KMS-11 (cell line): ENCODE measurements at regions not wholly inside any gene's neighbourhood (a gene's known extent, or its start where the extent isn't known, plus 50 kb on each side); places are given as distances from the start of the nearest gene placed in this dataset.
"Not testable (repeated sequence)": the region's sequence is repeated elsewhere in the genome, so short reads cannot be mapped to it uniquely, and the experiment has no call there.

ENCODE experiments used
- H2AFZ ChIP-seq: fragments of 200-600 bp; sonication (generic); 2 replicates; pipeline ENCODE4 v1.6.1; 2016; ENCODE audit warnings: antibody characterized with exemption, mixed run types, low read depth
- H3K27ac ChIP-seq: fragments of 200-600 bp; sonication (generic); 2 replicates; pipeline ENCODE4 v1.6.1; 2016; ENCODE audit warnings: mild to moderate bottlenecking, mixed run types
- H3K27me3 ChIP-seq: fragments of 200-600 bp; sonication (generic); 2 replicates; pipeline ENCODE4 v1.6.1; 2017; ENCODE audit warnings: mild to moderate bottlenecking, low read depth, mixed run types, moderate library complexity; ENCODE audit not compliant: insufficient read depth
- H3K36me3 ChIP-seq: fragments of 200-600 bp; sonication (generic); 2 replicates; pipeline ENCODE4 v1.6.1; 2017; ENCODE audit warnings: mild to moderate bottlenecking, mixed run types; ENCODE audit not compliant: insufficient read depth
- H3K4me1 ChIP-seq: fragments of 200-600 bp; sonication (generic); 2 replicates; pipeline ENCODE4 v1.6.1; 2016; ENCODE audit warnings: mild to moderate bottlenecking, low read depth, mixed run types; ENCODE audit not compliant: poor library complexity, severe bottlenecking
- H3K4me2 ChIP-seq: fragments of 200-600 bp; sonication (generic); 2 replicates; pipeline ENCODE4 v1.7.0; 2016; ENCODE audit warnings: mild to moderate bottlenecking, mixed run types
- H3K4me3 ChIP-seq: fragments of 200-600 bp; sonication (generic); IDR thresholded peaks from 2 replicates; pipeline ENCODE4 v1.6.1; 2017; ENCODE audit warnings: low read depth, low read length, mixed read lengths; ENCODE audit not compliant: insufficient read depth
- H3K79me2 ChIP-seq: fragments of 200-600 bp; sonication (generic); 2 replicates; pipeline ENCODE4 v1.6.1; 2016; ENCODE audit warnings: low read depth, mixed run types; ENCODE audit not compliant: insufficient read depth
- H3K9ac ChIP-seq: fragments of 200-600 bp; sonication (generic); 2 replicates; pipeline ENCODE4 v1.6.1; 2016; ENCODE audit warnings: mild to moderate bottlenecking, mixed run types
- H4K20me1 ChIP-seq: fragments of 200-600 bp; sonication (generic); 2 replicates; pipeline ENCODE4 v1.6.1; 2016; ENCODE audit warnings: mild to moderate bottlenecking, mixed run types; ENCODE audit not compliant: insufficient read depth
- CTCF ChIP-seq: fragments of 200-600 bp; sonication (generic); conservative IDR thresholded peaks from 2 replicates; pipeline ENCODE4 v1.6.1; 2017; ENCODE audit warnings: low read depth, mild to moderate bottlenecking, antibody characterized with exemption, low read length, moderate library complexity, mixed read lengths

- TF ChIP-seq CTCF = no peak
These were observed 540.9 kb downstream of the RAB38 start for GRCh38 chr11:87634331-87634730.

GRCh38 chr11:87628957-87629356 lies 546.3 kb downstream of the RAB38 start:
- no peak overlapping the region for H3K4me3 ChIP-seq
- TF ChIP-seq CTCF = no peak
- H3K79me2 ChIP-seq = no peaks in the 10 kb centered on the region
- no peak overlapping the region for H3K4me2 ChIP-seq
- no peaks in the 10 kb centered on the region for H3K27me3 ChIP-seq
- H3K4me1 ChIP-seq = no peaks in the 10 kb centered on the region
- H3K9ac ChIP-seq = no peak overlapping the region
- H2AFZ ChIP-seq = no peak overlapping the region
- H4K20me1 ChIP-seq = no peaks in the 10 kb centered on the region
- no peak overlapping the region for H3K27ac ChIP-seq
- no peaks in the 10 kb centered on the region for H3K36me3 ChIP-seq

More at GRCh38 chr11:87634331-87634730, 540.9 kb downstream of the RAB38 start:
- Histone ChIP-seq H3K36me3 (no peaks in the 10 kb centered on the region), H3K4me1 (no peaks in the 10 kb centered on the region), H4K20me1 (no peaks in the 10 kb centered on the region), H3K9ac (no peak overlapping the region), H3K27ac (no peak overlapping the region), H3K79me2 (no peaks in the 10 kb centered on the region), H3K27me3 (no peaks in the 10 kb centered on the region), H3K4me2 (no peak overlapping the region), H3K4me3 (no peak overlapping the region), H2AFZ (no peak overlapping the region)

- Histone ChIP-seq H3K9ac (no peak overlapping the region), H3K4me3 (no peak overlapping the region), H3K36me3 (no peaks in the 10 kb centered on the region), H3K27me3 (no peaks in the 10 kb centered on the region), H3K4me1 (no peaks in the 10 kb centered on the region), H2AFZ (no peak overlapping the region), H3K4me2 (no peak overlapping the region), H3K79me2 (no peaks in the 10 kb centered on the region), H4K20me1 (no peaks in the 10 kb centered on the region), H3K27ac (no peak overlapping the region)
- no peak for TF ChIP-seq CTCF
These were observed 547.1 kb downstream of the RAB38 start for GRCh38 chr11:87628026-87628580.

- not testable (repeated sequence) for H3K9ac ChIP-seq, H3K4me3 ChIP-seq, H3K36me3 ChIP-seq, H2AFZ ChIP-seq, H4K20me1 ChIP-seq, H3K4me2 ChIP-seq, H3K4me1 ChIP-seq, H3K79me2 ChIP-seq, H3K27ac ChIP-seq, H3K27me3 ChIP-seq
These were observed 551.5 kb downstream of the RAB38 start for GRCh38 chr11:87623531-87624365.

- Histone ChIP-seq H3K36me3 (no peaks in the 10 kb centered on the region), H4K20me1 (no peaks in the 10 kb centered on the region), H3K79me2 (no peaks in the 10 kb centered on the region), H3K27ac (no peak overlapping the region), H3K27me3 (no peaks in the 10 kb centered on the region), H3K9ac (no peak overlapping the region), H3K4me3 (no peak overlapping the region), H3K4me2 (no peak overlapping the region), H2AFZ (no peak overlapping the region), H3K4me1 (no peaks in the 10 kb centered on the region)
- no peak for TF ChIP-seq CTCF
These were observed 558.7 kb downstream of the RAB38 start for GRCh38 chr11:87616511-87616910.
